ENCODE measurements at regions not wholly inside any gene's neighbourhood (a gene's known extent, or its start where the extent isn't known, plus 50 kb on each side); places are given as distances from the start of the nearest gene placed in this dataset.

GRCh38 chr16:35689764-35690163, 2230.4 kb downstream of the TP53TG3F start:
- peaks cover 70% of the 10 kb centered on the region; the same call in 1 of the 2 replicates for H3K9me3 ChIP-seq (ENCODE audit: control insufficient read depth, insufficient read depth, low read depth, low read length)

DNA sequence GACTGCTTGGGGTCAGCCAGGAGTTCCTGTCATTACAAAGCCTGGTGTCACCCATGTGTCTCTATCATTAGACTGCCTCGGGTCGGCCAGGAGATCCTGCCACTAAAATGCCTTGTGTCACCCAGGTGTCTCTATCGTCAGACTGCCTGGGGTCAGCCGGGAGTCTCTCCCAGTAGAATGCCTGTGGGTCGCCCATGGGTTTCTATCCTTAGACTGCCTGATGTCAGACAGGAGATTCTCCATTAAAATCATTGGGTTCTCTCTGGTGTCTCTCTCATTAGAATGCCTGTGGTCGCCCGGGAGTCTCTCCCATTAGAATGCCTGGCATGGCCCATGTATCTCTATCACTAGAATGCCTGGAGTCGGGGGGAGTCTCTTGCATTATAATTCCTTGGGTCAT, 2231.0 kb downstream of the TP53TG3F start:
- Histone ChIP-seq H3K9me3 (ENCODE audit: control insufficient read depth, insufficient read depth, low read depth, low read length) (peaks cover 70% of the 10 kb centered on the region; the same call in 1 of the 2 replicates), H3K36me3 (ENCODE audit: control insufficient read depth, insufficient read depth, low read length) (no peaks in the 10 kb centered on the region), H3K27ac (ENCODE audit: low read depth, low read length) (no peak overlapping the region), H3K27me3 (ENCODE audit: control insufficient read depth, insufficient read depth, low read length) (no peaks in the 10 kb centered on the region), H3K4me3 (ENCODE audit: low read depth, low read length) (no peak overlapping the region), H3K4me1 (ENCODE audit: control insufficient read depth, insufficient read depth, low read length) (no peaks in the 10 kb centered on the region), H3K9ac (ENCODE audit: low read length) (no peak overlapping the region)

More at GRCh38 chr16:35689764-35690163, 2230.4 kb downstream of the TP53TG3F start:
- no peaks in the 10 kb centered on the region for H3K27me3 ChIP-seq (ENCODE audit: control insufficient read depth, insufficient read depth, low read length)
- H3K4me1 ChIP-seq (ENCODE audit: control insufficient read depth, insufficient read depth, low read length): no peaks in the 10 kb centered on the region
- H3K27ac ChIP-seq (ENCODE audit: low read depth, low read length): no peak overlapping the region
- H3K9ac ChIP-seq (ENCODE audit: low read length): no peak overlapping the region
- H3K36me3 ChIP-seq (ENCODE audit: control insufficient read depth, insufficient read depth, low read length): no peaks in the 10 kb centered on the region
- H3K4me3 ChIP-seq (ENCODE audit: low read depth, low read length): no peak overlapping the region

DNA sequence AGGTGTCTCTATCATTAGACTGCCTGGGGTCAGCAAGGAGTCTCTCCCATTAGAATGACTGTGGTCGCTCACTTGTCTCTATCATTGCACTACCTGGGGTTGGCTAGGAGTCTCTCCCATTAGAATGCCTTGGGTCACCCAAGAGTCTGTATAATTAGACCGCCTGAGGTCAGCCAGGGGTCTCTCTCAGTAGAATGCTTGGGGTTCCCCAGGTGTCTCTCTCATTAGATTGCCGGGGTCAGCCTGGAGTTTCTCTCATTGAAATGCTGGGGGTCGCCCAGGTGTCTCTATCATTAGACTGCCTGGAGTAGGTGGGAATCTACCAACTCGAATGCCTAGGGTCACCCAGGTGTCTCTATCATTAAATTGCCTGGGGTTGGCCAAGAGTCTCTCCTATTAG, 2231.6 kb downstream of the TP53TG3F start:
- H3K9ac ChIP-seq (ENCODE audit: low read length): no peak overlapping the region
- H3K4me3 ChIP-seq (ENCODE audit: low read depth, low read length): no peak overlapping the region
- H3K27me3 ChIP-seq (ENCODE audit: control insufficient read depth, insufficient read depth, low read length): no peaks in the 10 kb centered on the region
- no peaks in the 10 kb centered on the region for H3K4me1 ChIP-seq (ENCODE audit: control insufficient read depth, insufficient read depth, low read length)
- peaks cover 66% of the 10 kb centered on the region; the same call in 1 of the 2 replicates for H3K9me3 ChIP-seq (ENCODE audit: control insufficient read depth, insufficient read depth, low read depth, low read length)
- no peaks in the 10 kb centered on the region for H3K36me3 ChIP-seq (ENCODE audit: control insufficient read depth, insufficient read depth, low read length)
- H3K27ac ChIP-seq (ENCODE audit: low read depth, low read length): no peak overlapping the region

DNA sequence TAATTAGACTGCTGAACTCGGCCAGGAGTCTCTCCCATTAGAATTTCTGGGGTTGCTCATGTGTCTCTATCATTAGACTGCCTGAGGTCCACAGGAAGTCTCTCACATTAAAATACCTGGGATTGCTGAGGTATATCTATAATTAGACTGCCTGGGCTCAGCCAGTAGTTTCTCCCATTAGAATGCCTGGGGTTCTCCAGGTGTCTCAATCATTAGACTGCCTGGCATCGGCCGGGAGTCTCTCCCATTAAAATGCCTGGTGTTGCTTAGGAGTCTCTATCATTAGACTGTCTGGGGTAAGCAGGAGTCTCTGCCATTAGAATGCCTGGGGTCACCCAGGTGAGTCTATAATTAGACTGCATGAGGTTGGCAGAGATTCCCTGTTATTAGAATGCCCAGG, 2233.4 kb downstream of the TP53TG3F start:
- no peak overlapping the region for H3K9ac ChIP-seq (ENCODE audit: low read length)
- no peaks in the 10 kb centered on the region for H3K36me3 ChIP-seq (ENCODE audit: control insufficient read depth, insufficient read depth, low read length)
- H3K4me1 ChIP-seq (ENCODE audit: control insufficient read depth, insufficient read depth, low read length): no peaks in the 10 kb centered on the region
- no peak overlapping the region for H3K27ac ChIP-seq (ENCODE audit: low read depth, low read length)
- no peak overlapping the region for H3K4me3 ChIP-seq (ENCODE audit: low read depth, low read length)
- no peaks in the 10 kb centered on the region for H3K27me3 ChIP-seq (ENCODE audit: control insufficient read depth, insufficient read depth, low read length)
- peaks cover 63% of the 10 kb centered on the region; the same call in 1 of the 2 replicates for H3K9me3 ChIP-seq (ENCODE audit: control insufficient read depth, insufficient read depth, low read depth, low read length)

DNA sequence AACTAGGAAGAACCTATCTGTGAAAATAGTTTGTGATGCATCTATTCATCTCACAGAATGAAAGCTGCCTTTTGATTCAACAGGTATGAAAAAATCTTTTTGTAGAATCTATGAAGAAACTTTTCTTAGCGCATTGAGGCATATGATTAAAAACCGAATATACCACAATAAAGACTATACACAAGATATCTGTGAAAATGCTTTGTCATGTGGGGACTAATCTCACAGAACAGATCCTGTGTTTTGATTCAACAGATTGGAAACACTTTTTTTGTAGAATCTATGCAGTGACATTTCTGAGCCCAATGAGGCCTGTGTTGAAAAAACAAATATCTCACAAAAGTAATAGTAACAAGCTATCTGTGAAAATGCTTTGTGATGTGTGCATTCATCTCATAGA, 2247.5 kb downstream of the TP53TG3F start:
- H3K4me1 ChIP-seq (ENCODE audit: control insufficient read depth, insufficient read depth, low read length): no peaks in the 10 kb centered on the region
- H3K27ac ChIP-seq (ENCODE audit: low read depth, low read length): no peak overlapping the region
- no peaks in the 10 kb centered on the region for H3K36me3 ChIP-seq (ENCODE audit: control insufficient read depth, insufficient read depth, low read length)
- H3K4me3 ChIP-seq (ENCODE audit: low read depth, low read length): no peak overlapping the region
- H3K27me3 ChIP-seq (ENCODE audit: control insufficient read depth, insufficient read depth, low read length): no peaks in the 10 kb centered on the region; the same call in 1 of the 2 replicates
- no peak overlapping the region for H3K9ac ChIP-seq (ENCODE audit: low read length)
- H3K9me3 ChIP-seq (ENCODE audit: control insufficient read depth, insufficient read depth, low read depth, low read length): peaks cover 69% of the 10 kb centered on the region

DNA sequence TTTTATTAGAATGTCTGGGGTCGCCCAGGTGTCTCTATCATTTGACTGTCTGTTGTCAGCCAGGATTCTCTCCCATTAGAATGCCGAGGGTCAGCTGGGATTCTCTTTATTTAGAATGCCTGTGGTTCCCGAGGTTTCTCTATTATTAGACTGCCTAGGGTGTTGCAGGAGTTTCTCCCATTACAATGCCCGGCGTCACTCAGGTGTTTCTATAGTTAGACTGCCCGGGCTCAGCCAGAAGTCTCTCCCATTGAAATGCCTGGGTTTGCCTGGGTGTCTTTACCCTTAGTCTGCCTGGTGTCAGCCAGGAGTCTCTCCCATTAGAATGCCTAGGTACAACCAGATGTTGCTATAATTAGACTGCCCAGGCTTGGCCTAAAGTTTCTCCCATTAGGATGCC, 2252.0 kb downstream of the TP53TG3F start:
- Histone ChIP-seq H3K4me3 (ENCODE audit: low read depth, low read length) (no peak overlapping the region), H3K36me3 (ENCODE audit: control insufficient read depth, insufficient read depth, low read length) (no peaks in the 10 kb centered on the region), H3K4me1 (ENCODE audit: control insufficient read depth, insufficient read depth, low read length) (no peaks in the 10 kb centered on the region), H3K9ac (ENCODE audit: low read length) (no peak overlapping the region), H3K27me3 (ENCODE audit: control insufficient read depth, insufficient read depth, low read length) (no peaks in the 10 kb centered on the region; the same call in 1 of the 2 replicates), H3K9me3 (ENCODE audit: control insufficient read depth, insufficient read depth, low read depth, low read length) (peaks cover 65% of the 10 kb centered on the region; the same call in 1 of the 2 replicates), H3K27ac (ENCODE audit: low read depth, low read length) (no peak overlapping the region)

DNA sequence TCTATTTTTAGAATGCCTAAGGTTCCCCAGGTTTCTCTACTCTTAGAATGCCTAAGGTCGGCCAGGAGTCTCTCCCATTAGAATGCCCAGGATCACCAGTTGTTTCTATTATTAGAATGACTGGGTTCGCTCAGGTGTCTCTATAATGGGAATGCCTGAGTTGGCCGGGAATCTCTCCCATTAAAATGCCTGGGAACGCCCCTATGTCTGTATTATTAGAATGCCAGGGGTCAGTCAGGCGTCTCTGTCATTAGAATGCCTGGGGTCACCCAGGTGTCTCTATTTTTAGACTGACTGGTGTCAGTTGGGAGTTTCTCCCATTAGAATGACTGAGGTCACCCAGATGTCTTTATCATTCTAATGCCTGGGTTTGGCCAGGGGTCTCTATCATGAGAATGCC, 2252.5 kb downstream of the TP53TG3F start:
- Histone ChIP-seq H3K27ac (ENCODE audit: low read depth, low read length) (no peak overlapping the region), H3K9me3 (ENCODE audit: control insufficient read depth, insufficient read depth, low read depth, low read length) (peaks cover 60% of the 10 kb centered on the region; the same call in 1 of the 2 replicates), H3K36me3 (ENCODE audit: control insufficient read depth, insufficient read depth, low read length) (no peaks in the 10 kb centered on the region), H3K4me3 (ENCODE audit: low read depth, low read length) (no peak overlapping the region), H3K9ac (ENCODE audit: low read length) (no peak overlapping the region), H3K4me1 (ENCODE audit: control insufficient read depth, insufficient read depth, low read length) (no peaks in the 10 kb centered on the region), H3K27me3 (ENCODE audit: control insufficient read depth, insufficient read depth, low read length) (no peaks in the 10 kb centered on the region; the same call in 1 of the 2 replicates)

- no peak overlapping the region for H3K4me3 ChIP-seq (ENCODE audit: low read depth, low read length)
- H3K9ac ChIP-seq (ENCODE audit: low read length): no peak overlapping the region
- H3K4me1 ChIP-seq (ENCODE audit: control insufficient read depth, insufficient read depth, low read length): no peaks in the 10 kb centered on the region
- H3K27me3 ChIP-seq (ENCODE audit: control insufficient read depth, insufficient read depth, low read length): no peaks in the 10 kb centered on the region; the same call in 1 of the 2 replicates
- no peaks in the 10 kb centered on the region for H3K36me3 ChIP-seq (ENCODE audit: control insufficient read depth, insufficient read depth, low read length)
- peaks cover 54% of the 10 kb centered on the region; the same call in 1 of the 2 replicates for H3K9me3 ChIP-seq (ENCODE audit: control insufficient read depth, insufficient read depth, low read depth, low read length)
- no peak overlapping the region for H3K27ac ChIP-seq (ENCODE audit: low read depth, low read length)
Measured at GRCh38 chr16:35713762-35714650, 2254.6 kb downstream of the TP53TG3F start.

DNA sequence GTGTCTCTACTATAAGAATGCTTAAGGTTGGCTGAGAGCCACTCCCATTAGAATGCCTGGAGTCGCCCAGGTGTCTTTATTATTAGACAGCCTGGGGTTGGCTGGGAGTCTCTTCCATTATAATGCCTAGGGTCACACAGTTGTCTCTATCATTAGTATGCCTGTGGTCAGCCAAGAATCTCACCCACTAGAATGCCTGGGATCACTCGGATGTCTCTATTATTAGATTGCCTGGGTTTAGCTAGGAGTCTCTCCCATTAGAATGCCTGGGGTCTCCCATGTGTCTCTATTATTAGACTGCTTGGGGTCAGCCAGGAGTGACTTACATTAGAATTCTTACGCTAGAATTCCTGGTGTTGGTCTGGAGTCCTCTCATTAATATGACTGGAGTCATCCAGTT, 2255.3 kb downstream of the TP53TG3F start:
- H3K27me3 ChIP-seq (ENCODE audit: control insufficient read depth, insufficient read depth, low read length): no peaks in the 10 kb centered on the region; the same call in 1 of the 2 replicates
- H3K4me3 ChIP-seq (ENCODE audit: low read depth, low read length): no peak overlapping the region
- H3K9ac ChIP-seq (ENCODE audit: low read length): no peak overlapping the region
- peaks cover 51% of the 10 kb centered on the region; the same call in 1 of the 2 replicates for H3K9me3 ChIP-seq (ENCODE audit: control insufficient read depth, insufficient read depth, low read depth, low read length)
- H3K36me3 ChIP-seq (ENCODE audit: control insufficient read depth, insufficient read depth, low read length): no peaks in the 10 kb centered on the region
- H3K27ac ChIP-seq (ENCODE audit: low read depth, low read length): no peak overlapping the region
- H3K4me1 ChIP-seq (ENCODE audit: control insufficient read depth, insufficient read depth, low read length): no peaks in the 10 kb centered on the region

DNA sequence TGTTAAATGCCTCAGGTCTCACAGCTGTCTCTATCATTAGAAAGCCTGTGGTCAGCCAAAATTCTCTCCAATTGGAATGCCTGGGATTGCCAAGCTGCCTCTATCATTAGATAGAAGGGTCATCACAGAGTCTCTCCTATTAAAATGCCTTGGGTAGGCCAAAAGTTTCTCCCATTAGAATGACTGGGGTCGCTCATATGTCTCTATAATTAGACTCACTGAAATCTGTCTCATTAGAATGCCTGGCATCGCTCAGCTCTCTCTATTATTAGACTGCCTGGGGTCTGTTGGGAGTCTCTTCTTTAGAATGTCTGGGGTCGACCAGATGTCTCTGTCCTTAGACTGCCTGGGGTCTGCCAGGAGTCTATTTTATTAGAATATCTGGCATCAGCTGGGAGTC, 2265.1 kb downstream of the TP53TG3F start:
- Histone ChIP-seq H3K9me3 (ENCODE audit: control insufficient read depth, insufficient read depth, low read depth, low read length) (peaks cover 66% of the 10 kb centered on the region), H3K9ac (ENCODE audit: low read length) (no peak overlapping the region), H3K27ac (ENCODE audit: low read depth, low read length) (no peak overlapping the region), H3K36me3 (ENCODE audit: control insufficient read depth, insufficient read depth, low read length) (no peaks in the 10 kb centered on the region), H3K4me1 (ENCODE audit: control insufficient read depth, insufficient read depth, low read length) (no peaks in the 10 kb centered on the region), H3K27me3 (ENCODE audit: control insufficient read depth, insufficient read depth, low read length) (no peaks in the 10 kb centered on the region), H3K4me3 (ENCODE audit: low read depth, low read length) (no peak overlapping the region)

- Histone ChIP-seq H3K27me3 (ENCODE audit: control insufficient read depth, insufficient read depth, low read length) (no peaks in the 10 kb centered on the region), H3K4me3 (ENCODE audit: low read depth, low read length) (no peak overlapping the region), H3K4me1 (ENCODE audit: control insufficient read depth, insufficient read depth, low read length) (no peaks in the 10 kb centered on the region), H3K9ac (ENCODE audit: low read length) (no peak overlapping the region), H3K27ac (ENCODE audit: low read depth, low read length) (no peak overlapping the region), H3K9me3 (ENCODE audit: control insufficient read depth, insufficient read depth, low read depth, low read length) (peaks cover 77% of the 10 kb centered on the region), H3K36me3 (ENCODE audit: control insufficient read depth, insufficient read depth, low read length) (no peaks in the 10 kb centered on the region)
Measured at GRCh38 chr16:35725949-35726348, 2266.5 kb downstream of the TP53TG3F start.

Measured in HUES6 (cell line).